ENCODE measurements at regions not wholly inside any gene's neighbourhood (a gene's known extent, or its start where the extent isn't known, plus 50 kb on each side); places are given as distances from the start of the nearest gene placed in this dataset.

- Histone ChIP-seq H3K4me2 (ENCODE audit: low read depth, low read length, poor library complexity, severe bottlenecking) (no peak overlapping the region), H3K27ac (ENCODE audit: low read length) (no peak overlapping the region), H3K27me3 (ENCODE audit: low read length) (0 out of 2 replicates have a peak, but pooled peaks cover 3% of the 10 kb centered on the region), H2AFZ (ENCODE audit: low read length) (no peak overlapping the region), H3K9ac (ENCODE audit: low read length) (no peak overlapping the region), H3K4me3 (ENCODE audit: low read length) (no peak overlapping the region), H3K4me1 (ENCODE audit: low read length) (no peaks in the 10 kb centered on the region), H4K20me1 (ENCODE audit: insufficient read depth, low read depth, low read length) (no peaks in the 10 kb centered on the region), H3K9me3 (ENCODE audit: low read length) (no peaks in the 10 kb centered on the region), H3K79me2 (ENCODE audit: low read length) (no peaks in the 10 kb centered on the region), H3K9me2 (replicated peaks; ENCODE audit: insufficient read depth, low read length) (no peaks in the 10 kb centered on the region), H3K36me3 (ENCODE audit: insufficient read depth, low read length) (no peaks in the 10 kb centered on the region)
- peak; percentile 44 for DNase-seq
These were observed 109.0 kb upstream of the UNC13C start for GRCh38 chr15:53869044-53869805.

GRCh38 chr15:53862386-53862785, 102.9 kb upstream of the WDR72 start:
- no peaks in the 10 kb centered on the region for H3K36me3 ChIP-seq (ENCODE audit: insufficient read depth, low read length)
- no peaks in the 10 kb centered on the region for H3K27me3 ChIP-seq (ENCODE audit: low read length)
- no peaks in the 10 kb centered on the region for H3K4me1 ChIP-seq (ENCODE audit: low read length)
- no peak overlapping the region for H2AFZ ChIP-seq (ENCODE audit: low read length)
- no peak overlapping the region for H3K27ac ChIP-seq (ENCODE audit: low read length)
- no peaks in the 10 kb centered on the region for H3K9me2 ChIP-seq (replicated peaks; ENCODE audit: insufficient read depth, low read length)
- DNase-seq: peak; percentile 5
- H3K9ac ChIP-seq (ENCODE audit: low read length): no peak overlapping the region
- no peaks in the 10 kb centered on the region for H4K20me1 ChIP-seq (ENCODE audit: insufficient read depth, low read depth, low read length)
- no peaks in the 10 kb centered on the region for H3K79me2 ChIP-seq (ENCODE audit: low read length)
- no peak overlapping the region for H3K4me2 ChIP-seq (ENCODE audit: low read depth, low read length, poor library complexity, severe bottlenecking)
- H3K4me3 ChIP-seq (ENCODE audit: low read length): no peak overlapping the region
- H3K9me3 ChIP-seq (ENCODE audit: low read length): no peaks in the 10 kb centered on the region

- DNase-seq: no peak
These were observed 102.3 kb upstream of the WDR72 start for GRCh38 chr15:53861792-53862191.

GRCh38 chr15:53851110-53851848, 91.8 kb upstream of the WDR72 start:
- H3K4me1 ChIP-seq (ENCODE audit: low read length): no peaks in the 10 kb centered on the region
- no peaks in the 10 kb centered on the region for H3K9me2 ChIP-seq (replicated peaks; ENCODE audit: insufficient read depth, low read length)
- H3K4me2 ChIP-seq (ENCODE audit: low read depth, low read length, poor library complexity, severe bottlenecking): no peak overlapping the region
- no peaks in the 10 kb centered on the region for H3K79me2 ChIP-seq (ENCODE audit: low read length)
- no peaks in the 10 kb centered on the region for H3K9me3 ChIP-seq (ENCODE audit: low read length)
- no peaks in the 10 kb centered on the region for H4K20me1 ChIP-seq (ENCODE audit: insufficient read depth, low read depth, low read length)
- H3K9ac ChIP-seq (ENCODE audit: low read length): no peak overlapping the region
- no peak overlapping the region for H2AFZ ChIP-seq (ENCODE audit: low read length)
- no peaks in the 10 kb centered on the region for H3K27me3 ChIP-seq (ENCODE audit: low read length)
- H3K27ac ChIP-seq (ENCODE audit: low read length): no peak overlapping the region
- no peaks in the 10 kb centered on the region for H3K36me3 ChIP-seq (ENCODE audit: insufficient read depth, low read length)
- no peak overlapping the region for H3K4me3 ChIP-seq (ENCODE audit: low read length)
- DNase-seq: no peak

More at GRCh38 chr15:53861792-53862191, 102.3 kb upstream of the WDR72 start:
- Histone ChIP-seq H3K4me1 (ENCODE audit: low read length) (no peaks in the 10 kb centered on the region), H3K79me2 (ENCODE audit: low read length) (no peaks in the 10 kb centered on the region), H3K27ac (ENCODE audit: low read length) (no peak overlapping the region), H3K27me3 (ENCODE audit: low read length) (no peaks in the 10 kb centered on the region), H3K9me3 (ENCODE audit: low read length) (no peaks in the 10 kb centered on the region), H3K4me3 (ENCODE audit: low read length) (no peak overlapping the region), H3K9me2 (replicated peaks; ENCODE audit: insufficient read depth, low read length) (no peaks in the 10 kb centered on the region), H3K9ac (ENCODE audit: low read length) (no peak overlapping the region), H3K4me2 (ENCODE audit: low read depth, low read length, poor library complexity, severe bottlenecking) (no peak overlapping the region), H3K36me3 (ENCODE audit: insufficient read depth, low read length) (no peaks in the 10 kb centered on the region), H2AFZ (ENCODE audit: low read length) (no peak overlapping the region), H4K20me1 (ENCODE audit: insufficient read depth, low read depth, low read length) (no peaks in the 10 kb centered on the region)

GRCh38 chr15:53847745-53848144, 88.3 kb upstream of the WDR72 start:
- Histone ChIP-seq H4K20me1 (ENCODE audit: insufficient read depth, low read depth, low read length) (no peaks in the 10 kb centered on the region), H3K27ac (ENCODE audit: low read length) (no peak overlapping the region), H3K36me3 (ENCODE audit: insufficient read depth, low read length) (no peaks in the 10 kb centered on the region), H3K4me2 (ENCODE audit: low read depth, low read length, poor library complexity, severe bottlenecking) (no peak overlapping the region), H3K4me1 (ENCODE audit: low read length) (no peaks in the 10 kb centered on the region), H2AFZ (ENCODE audit: low read length) (no peak overlapping the region), H3K9ac (ENCODE audit: low read length) (no peak overlapping the region), H3K9me2 (replicated peaks; ENCODE audit: insufficient read depth, low read length) (no peaks in the 10 kb centered on the region), H3K9me3 (ENCODE audit: low read length) (no peaks in the 10 kb centered on the region), H3K27me3 (ENCODE audit: low read length) (no peaks in the 10 kb centered on the region), H3K4me3 (ENCODE audit: low read length) (no peak overlapping the region), H3K79me2 (ENCODE audit: low read length) (no peaks in the 10 kb centered on the region)
- DNase-seq: no peak

- no peak overlapping the region for H3K4me2 ChIP-seq (ENCODE audit: low read depth, low read length, poor library complexity, severe bottlenecking)
- no peaks in the 10 kb centered on the region for H3K36me3 ChIP-seq (ENCODE audit: insufficient read depth, low read length)
- H3K27ac ChIP-seq (ENCODE audit: low read length): no peak overlapping the region
- H3K9me2 ChIP-seq (replicated peaks; ENCODE audit: insufficient read depth, low read length): no peaks in the 10 kb centered on the region
- H3K9ac ChIP-seq (ENCODE audit: low read length): no peak overlapping the region
- no peaks in the 10 kb centered on the region for H3K79me2 ChIP-seq (ENCODE audit: low read length)
- no peak overlapping the region for H2AFZ ChIP-seq (ENCODE audit: low read length)
- H3K4me1 ChIP-seq (ENCODE audit: low read length): no peaks in the 10 kb centered on the region
- no peak overlapping the region for H3K4me3 ChIP-seq (ENCODE audit: low read length)
- H3K9me3 ChIP-seq (ENCODE audit: low read length): no peaks in the 10 kb centered on the region
- no peaks in the 10 kb centered on the region for H3K27me3 ChIP-seq (ENCODE audit: low read length)
- H4K20me1 ChIP-seq (ENCODE audit: insufficient read depth, low read depth, low read length): no peaks in the 10 kb centered on the region
- no peak for DNase-seq
These were observed 85.2 kb upstream of the WDR72 start for GRCh38 chr15:53844634-53845033.

- H3K9ac ChIP-seq (ENCODE audit: low read length): no peak overlapping the region
- H3K4me1 ChIP-seq (ENCODE audit: low read length): no peaks in the 10 kb centered on the region
- H2AFZ ChIP-seq (ENCODE audit: low read length): no peak overlapping the region
- H3K79me2 ChIP-seq (ENCODE audit: low read length): no peaks in the 10 kb centered on the region
- no peaks in the 10 kb centered on the region for H3K9me2 ChIP-seq (replicated peaks; ENCODE audit: insufficient read depth, low read length)
- no peak overlapping the region for H3K27ac ChIP-seq (ENCODE audit: low read length)
- H3K4me3 ChIP-seq (ENCODE audit: low read length): no peak overlapping the region
- no peaks in the 10 kb centered on the region for H4K20me1 ChIP-seq (ENCODE audit: insufficient read depth, low read depth, low read length)
- no peak for DNase-seq
- no peaks in the 10 kb centered on the region for H3K36me3 ChIP-seq (ENCODE audit: insufficient read depth, low read length)
- no peaks in the 10 kb centered on the region for H3K27me3 ChIP-seq (ENCODE audit: low read length)
- H3K9me3 ChIP-seq (ENCODE audit: low read length): no peaks in the 10 kb centered on the region
- H3K4me2 ChIP-seq (ENCODE audit: low read depth, low read length, poor library complexity, severe bottlenecking): no peak overlapping the region
These were observed 84.6 kb upstream of the WDR72 start for GRCh38 chr15:53843869-53844569.

- Histone ChIP-seq H3K27me3 (ENCODE audit: low read length) (no peaks in the 10 kb centered on the region), H3K27ac (ENCODE audit: low read length) (no peak overlapping the region), H2AFZ (ENCODE audit: low read length) (no peak overlapping the region), H3K79me2 (ENCODE audit: low read length) (no peaks in the 10 kb centered on the region), H3K4me3 (ENCODE audit: low read length) (no peak overlapping the region), H3K36me3 (ENCODE audit: insufficient read depth, low read length) (no peaks in the 10 kb centered on the region), H3K4me2 (ENCODE audit: low read depth, low read length, poor library complexity, severe bottlenecking) (no peak overlapping the region), H3K4me1 (ENCODE audit: low read length) (no peaks in the 10 kb centered on the region), H4K20me1 (ENCODE audit: insufficient read depth, low read depth, low read length) (no peaks in the 10 kb centered on the region), H3K9me3 (ENCODE audit: low read length) (no peaks in the 10 kb centered on the region), H3K9me2 (replicated peaks; ENCODE audit: insufficient read depth, low read length) (no peaks in the 10 kb centered on the region), H3K9ac (ENCODE audit: low read length) (no peak overlapping the region)
- no peak for DNase-seq
These were observed 83.7 kb upstream of the WDR72 start for GRCh38 chr15:53843166-53843565.

Measured in Karpas-422 (cell line).